GM23248 (cell line): ENCODE measurements at regions not wholly inside any gene's neighbourhood (a gene's known extent, or its start where the extent isn't known, plus 50 kb on each side); places are given as distances from the start of the nearest gene placed in this dataset.

ENCODE experiments used
- EZH2 ChIP-seq: fragments of 200-600 bp; sonication (generic); IDR thresholded peaks from 2 replicates; pipeline ENCODE4 v1.6.1; 2018; ENCODE audit warnings: antibody characterized with exemption, mild to moderate bottlenecking; ENCODE audit not compliant: insufficient read depth, poor library complexity, severe bottlenecking
- EZH2phosphoT487 ChIP-seq: fragments of 200-600 bp; sonication (generic); IDR thresholded peaks from 2 replicates; pipeline ENCODE4 v1.6.1; 2018; ENCODE audit warnings: antibody characterized with exemption, moderate library complexity, mild to moderate bottlenecking, low read depth; ENCODE audit not compliant: insufficient read depth

DNA sequence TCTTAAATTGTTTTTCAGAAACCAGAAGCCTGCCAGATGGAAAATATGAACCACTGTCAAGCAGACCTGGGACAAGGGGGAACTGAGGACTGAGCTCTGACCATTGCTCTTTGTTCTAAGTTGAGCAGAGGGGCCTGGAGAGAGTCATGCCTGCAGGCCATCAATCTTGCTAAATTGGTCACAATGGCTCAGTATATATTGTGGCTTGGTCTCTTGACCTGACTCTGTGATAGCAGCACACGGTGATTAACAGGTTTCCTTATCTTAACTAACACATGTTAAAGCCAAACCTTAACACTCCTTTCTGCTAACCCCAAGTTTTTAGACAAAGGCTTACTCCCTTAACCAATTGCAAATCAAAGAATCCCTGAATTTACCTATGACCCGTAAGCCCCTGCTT, 1281.2 kb upstream of the NUDT12 start:
- no peak for TF ChIP-seq EZH2phosphoT487
- TF ChIP-seq EZH2 = no peak
